ENCODE measurements at regions not wholly inside any gene's neighbourhood (a gene's known extent, or its start where the extent isn't known, plus 50 kb on each side); places are given as distances from the start of the nearest gene placed in this dataset.

- TF ChIP-seq, protein P1, sequence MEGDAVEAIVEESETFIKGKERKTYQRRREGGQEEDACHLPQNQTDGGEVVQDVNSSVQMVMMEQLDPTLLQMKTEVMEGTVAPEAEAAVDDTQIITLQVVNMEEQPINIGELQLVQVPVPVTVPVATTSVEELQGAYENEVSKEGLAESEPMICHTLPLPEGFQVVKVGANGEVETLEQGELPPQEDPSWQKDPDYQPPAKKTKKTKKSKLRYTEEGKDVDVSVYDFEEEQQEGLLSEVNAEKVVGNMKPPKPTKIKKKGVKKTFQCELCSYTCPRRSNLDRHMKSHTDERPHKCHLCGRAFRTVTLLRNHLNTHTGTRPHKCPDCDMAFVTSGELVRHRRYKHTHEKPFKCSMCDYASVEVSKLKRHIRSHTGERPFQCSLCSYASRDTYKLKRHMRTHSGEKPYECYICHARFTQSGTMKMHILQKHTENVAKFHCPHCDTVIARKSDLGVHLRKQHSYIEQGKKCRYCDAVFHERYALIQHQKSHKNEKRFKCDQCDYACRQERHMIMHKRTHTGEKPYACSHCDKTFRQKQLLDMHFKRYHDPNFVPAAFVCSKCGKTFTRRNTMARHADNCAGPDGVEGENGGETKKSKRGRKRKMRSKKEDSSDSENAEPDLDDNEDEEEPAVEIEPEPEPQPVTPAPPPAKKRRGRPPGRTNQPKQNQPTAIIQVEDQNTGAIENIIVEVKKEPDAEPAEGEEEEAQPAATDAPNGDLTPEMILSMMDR (conservative IDR thresholded peaks at IDR 0.05): no peak
- TF ChIP-seq ZFX (IDR thresholded peaks at IDR 0.05): no peak
Observed at GRCh38 chr5:122545986-122546385, 228.9 kb upstream of the SNX2 start.
